ENCODE measurements at regions not wholly inside any gene's neighbourhood (a gene's known extent, or its start where the extent isn't known, plus 50 kb on each side); places are given as distances from the start of the nearest gene placed in this dataset.
A peak's percentile ranks its signal among the peaks of the same experiment; 100 is the strongest.

- no peak for TF ChIP-seq HNF1A (IDR thresholded peaks at IDR 0.05; ENCODE audit: low read depth)
- no peak for TF ChIP-seq HNF1A (CRISPR knock-in tag; IDR thresholded peaks at IDR 0.05; ENCODE audit: borderline replicate concordance)
- no peak for TF ChIP-seq ZNF644 (CRISPR knock-in tag; IDR thresholded peaks at IDR 0.05; ENCODE audit: low read depth)
- TF ChIP-seq CERS6 (CRISPR knock-in tag; IDR thresholded peaks at IDR 0.05): no peak
- TF ChIP-seq PPARG (CRISPR knock-in tag; conservative IDR thresholded peaks at IDR 0.05): no peak
- no peak for TF ChIP-seq ZNF3 (CRISPR knock-in tag; IDR thresholded peaks at IDR 0.05)
- no peak for TF ChIP-seq SNAPC2 (CRISPR knock-in tag; IDR thresholded peaks at IDR 0.05)
- TF ChIP-seq ZNF17 (CRISPR knock-in tag; IDR thresholded peaks at IDR 0.05): no peak
- TF ChIP-seq SMARCE1 (IDR thresholded peaks at IDR 0.05; ENCODE audit: borderline replicate concordance): no peak
- TF ChIP-seq MBNL3 (CRISPR knock-in tag; conservative IDR thresholded peaks at IDR 0.05): no peak
- no peak for TF ChIP-seq ZNF761 (CRISPR knock-in tag; conservative IDR thresholded peaks at IDR 0.05)
- TF ChIP-seq ZSCAN22 (CRISPR knock-in tag; IDR thresholded peaks at IDR 0.05): no peak
- no peak for TF ChIP-seq CBX2 (IDR thresholded peaks at IDR 0.05; ENCODE audit: low read depth, low read length)
- TF ChIP-seq CBX2 (CRISPR knock-in tag; IDR thresholded peaks at IDR 0.05; ENCODE audit: low read depth): no peak
- no peak for TF ChIP-seq ZNF232 (CRISPR knock-in tag; IDR thresholded peaks at IDR 0.05; ENCODE audit: borderline replicate concordance)
- TF ChIP-seq ZNF878 (CRISPR knock-in tag; IDR thresholded peaks at IDR 0.05): no peak
- no peak for TF ChIP-seq TAF1 (CRISPR knock-in tag; IDR thresholded peaks at IDR 0.05)
- TF ChIP-seq ZNF501 (CRISPR knock-in tag; IDR thresholded peaks at IDR 0.05): peak; percentile 43; the same call in 1 of the 2 replicates
- no peak for TF ChIP-seq ZBTB7B (CRISPR knock-in tag; IDR thresholded peaks at IDR 0.05)
- no peak for TF ChIP-seq ZNF326 (CRISPR knock-in tag; IDR thresholded peaks at IDR 0.05; ENCODE audit: borderline replicate concordance)
- no peak for TF ChIP-seq SIN3A (IDR thresholded peaks at IDR 0.05; ENCODE audit: borderline replicate concordance, low read depth, low read length)
- TF ChIP-seq NCOA5 (CRISPR knock-in tag; IDR thresholded peaks at IDR 0.05): no peak
- peak; percentile 29; the same call in 1 of the 2 replicates for TF ChIP-seq ZNF788 (CRISPR knock-in tag; IDR thresholded peaks at IDR 0.05; ENCODE audit: borderline replicate concordance)
- no peak for TF ChIP-seq EHMT2 (IDR thresholded peaks at IDR 0.05; ENCODE audit: borderline replicate concordance, low read depth, low read length)
- TF ChIP-seq EEA1 (CRISPR knock-in tag; IDR thresholded peaks at IDR 0.05; ENCODE audit: borderline replicate concordance): no peak
- TF ChIP-seq PRMT3 (CRISPR knock-in tag; IDR thresholded peaks at IDR 0.05; ENCODE audit: borderline replicate concordance, low read depth): no peak
Observed at GRCh38 chr22:48700566-48701295, 1126.9 kb downstream of the BRD1 start (continued).

Data from HepG2 (cell line).